GM23338 (cell line): ENCODE measurements at regions not wholly inside any gene's neighbourhood (a gene's known extent, or its start where the extent isn't known, plus 50 kb on each side); places are given as distances from the start of the nearest gene placed in this dataset.

Experiments used
- CREB1 ChIP-seq: fragments of 250-450 bp; sonication (Bioruptor Pico); IDR thresholded peaks from 2 replicates; pipeline ENCODE4 v1.5.0; 2020; ENCODE audit warnings: low read depth, mild to moderate bottlenecking, moderate library complexity
- CTCF ChIP-seq, 2 experiments: fragments of 200-600 bp in 1 of 2; sonication (generic) in 1 of 2; conservative IDR thresholded peaks; 2 replicates each; pipeline versions ENCODE4 v1.5.1 to v1.6.1; 2016 to 2017; ENCODE audit warnings: antibody characterized with exemption in 2 of 2, low read depth in 2 of 2, mild to moderate bottlenecking in 2 of 2, moderate library complexity in 1 of 2
- ETS1 ChIP-seq: IDR thresholded peaks from 2 replicates; pipeline ENCODE4 v1.6.1; 2016; ENCODE audit warnings: antibody characterized with exemption
- EZH2 ChIP-seq: fragments of 200-600 bp; sonication (generic); IDR thresholded peaks from one replicate; pipeline ENCODE4 v1.8.0; 2017; ENCODE audit warnings: antibody characterized with exemption, mild to moderate bottlenecking, low read depth; ENCODE audit not compliant: unreplicated experiment
- EZH2phosphoT487 ChIP-seq: fragments of 200-600 bp; sonication (generic); IDR thresholded peaks from one replicate; pipeline ENCODE4 v1.8.1; 2018; ENCODE audit warnings: antibody characterized with exemption; ENCODE audit not compliant: unreplicated experiment
- JUNB ChIP-seq: IDR thresholded peaks from one replicate; pipeline ENCODE4 v1.6.1; 2016; ENCODE audit warnings: antibody characterized with exemption; ENCODE audit not compliant: unreplicated experiment
- NANOG ChIP-seq: IDR thresholded peaks from 2 replicates; pipeline ENCODE4 v1.6.1; 2016; ENCODE audit warnings: antibody characterized with exemption, borderline replicate concordance
- POLR2AphosphoS5 ChIP-seq: IDR thresholded peaks from 2 replicates; pipeline ENCODE4 v1.6.1; 2016; ENCODE audit warnings: antibody characterized with exemption, low read depth
- REST ChIP-seq: IDR thresholded peaks from one replicate; pipeline ENCODE4 v1.6.1; 2018; ENCODE audit warnings: antibody characterized with exemption; ENCODE audit not compliant: unreplicated experiment
- STAT1 ChIP-seq: IDR thresholded peaks from one replicate; pipeline ENCODE4 v1.6.1; 2016; ENCODE audit warnings: antibody characterized with exemption; ENCODE audit not compliant: unreplicated experiment
- ZNF114 ChIP-seq: fragments of 250-450 bp; sonication (Bioruptor Pico); IDR thresholded peaks from 2 replicates; pipeline ENCODE4 v1.5.0; 2020; ENCODE audit warnings: mild to moderate bottlenecking, moderate library complexity
- ZNF331 ChIP-seq: fragments of 250-450 bp; sonication (Bioruptor Pico); IDR thresholded peaks from 2 replicates; pipeline ENCODE4 v1.5.0; 2020; ENCODE audit warnings: low read depth, mild to moderate bottlenecking, moderate library complexity
- ZNF462 ChIP-seq: fragments of 250-450 bp; sonication (Bioruptor Pico); IDR thresholded peaks from 2 replicates; pipeline ENCODE4 v1.5.0; 2020; ENCODE audit warnings: mild to moderate bottlenecking, moderate library complexity

GRCh38 chr5:138661991-138662434 lies 86.8 kb upstream of the HSPA9 start:
- TF ChIP-seq POLR2AphosphoS5 = no peak
- TF ChIP-seq CTCF (conservative IDR thresholded peaks at IDR 0.05; ENCODE audit: low read depth in 2 of 2) = no peak
- no peak for TF ChIP-seq NANOG
- TF ChIP-seq EZH2 = no peak
- no peak for TF ChIP-seq ETS1
- no peak for TF ChIP-seq CREB1 (CRISPR knock-in tag)
- no peak for TF ChIP-seq EZH2phosphoT487
- no peak for TF ChIP-seq JUNB
- TF ChIP-seq REST = no peak
- no peak for TF ChIP-seq STAT1
- no peak for TF ChIP-seq ZNF462 (CRISPR knock-in tag)
- TF ChIP-seq ZNF331 = no peak
- no peak for TF ChIP-seq ZNF114 (CRISPR knock-in tag)
